ENCODE measurements at regions not wholly inside any gene's neighbourhood (a gene's known extent, or its start where the extent isn't known, plus 50 kb on each side); places are given as distances from the start of the nearest gene placed in this dataset.

DNA sequence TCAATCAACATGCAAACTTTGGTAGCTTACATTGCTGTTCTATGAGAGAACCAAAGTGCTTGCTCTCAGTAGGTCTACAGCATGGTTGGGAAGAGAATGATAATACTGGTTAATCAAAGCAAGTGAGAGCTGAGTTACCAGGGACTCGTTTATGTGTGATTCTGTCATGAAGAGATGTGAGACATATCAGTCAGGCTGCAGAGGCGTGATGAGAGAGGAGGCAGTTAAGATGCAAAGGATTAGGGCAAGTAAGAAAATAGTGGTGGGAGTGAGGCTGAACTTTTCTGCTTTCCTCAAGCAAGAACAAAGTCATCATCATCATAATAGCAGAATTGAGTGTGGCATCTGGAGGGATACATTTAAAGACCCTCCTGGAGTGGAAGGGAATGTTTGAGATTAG, 86.5 kb downstream of the RPS12 start:
- TF ChIP-seq, protein P1, sequence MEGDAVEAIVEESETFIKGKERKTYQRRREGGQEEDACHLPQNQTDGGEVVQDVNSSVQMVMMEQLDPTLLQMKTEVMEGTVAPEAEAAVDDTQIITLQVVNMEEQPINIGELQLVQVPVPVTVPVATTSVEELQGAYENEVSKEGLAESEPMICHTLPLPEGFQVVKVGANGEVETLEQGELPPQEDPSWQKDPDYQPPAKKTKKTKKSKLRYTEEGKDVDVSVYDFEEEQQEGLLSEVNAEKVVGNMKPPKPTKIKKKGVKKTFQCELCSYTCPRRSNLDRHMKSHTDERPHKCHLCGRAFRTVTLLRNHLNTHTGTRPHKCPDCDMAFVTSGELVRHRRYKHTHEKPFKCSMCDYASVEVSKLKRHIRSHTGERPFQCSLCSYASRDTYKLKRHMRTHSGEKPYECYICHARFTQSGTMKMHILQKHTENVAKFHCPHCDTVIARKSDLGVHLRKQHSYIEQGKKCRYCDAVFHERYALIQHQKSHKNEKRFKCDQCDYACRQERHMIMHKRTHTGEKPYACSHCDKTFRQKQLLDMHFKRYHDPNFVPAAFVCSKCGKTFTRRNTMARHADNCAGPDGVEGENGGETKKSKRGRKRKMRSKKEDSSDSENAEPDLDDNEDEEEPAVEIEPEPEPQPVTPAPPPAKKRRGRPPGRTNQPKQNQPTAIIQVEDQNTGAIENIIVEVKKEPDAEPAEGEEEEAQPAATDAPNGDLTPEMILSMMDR (IDR thresholded peaks at IDR 0.05): no peak
- no peak for TF ChIP-seq POLR2AphosphoS5 (IDR thresholded peaks at IDR 0.05)
- TF ChIP-seq POLR2A (IDR thresholded peaks at IDR 0.05): no peak
- TF ChIP-seq EP300 (IDR thresholded peaks at IDR 0.05; ENCODE audit: low read depth): no peak

Measured in transverse colon (tissue), 4 donors.